ENCODE measurements at regions not wholly inside any gene's neighbourhood (a gene's known extent, or its start where the extent isn't known, plus 50 kb on each side); places are given as distances from the start of the nearest gene placed in this dataset. TPM values are rescaled to one million over a fixed set of nuclear protein-coding genes. Genes with fewer than 3 reads are reported as not detected.

GRCh38 chr1:244945109-244945671, 80.8 kb upstream of the HNRNPU start:
- no peak for DNase-seq

- no peak for DNase-seq
These were observed 76.8 kb upstream of the HNRNPU start for GRCh38 chr1:244941121-244941520.

GRCh38 chr1:244937099-244937498, 72.8 kb upstream of the HNRNPU start:
- no peak for DNase-seq

- DNase-seq: no peak
These were observed 56.8 kb upstream of the HNRNPU start for GRCh38 chr1:244920911-244921761.

- DNase-seq: no peak
These were observed 55.3 kb upstream of the HNRNPU start for GRCh38 chr1:244919320-244920282.

GRCh38 chr1:244918421-244919319, 54.3 kb upstream of the HNRNPU start:
- no peak for DNase-seq

GRCh38 chr1:244917073-244917670, 52.8 kb upstream of the HNRNPU start:
- DNase-seq: no peak

- DNase-seq: no peak
These were observed 51.4 kb upstream of the HNRNPU start for GRCh38 chr1:244915736-244916135.

GRCh38 chr1:244914761-244915160, 50.4 kb upstream of the HNRNPU start:
- no peak for DNase-seq

Small RNA genes in the stretch of these regions (small RNA-seq; reads per million reads assigned to genes)
- gene RNU6-1089P (ENCODE audit: low replicate concordance) (not detected), gene RNU6-947P (ENCODE audit: low replicate concordance) (not detected), gene RNU6-999P (ENCODE audit: low replicate concordance) (not detected)
